ENCODE measurements at regions not wholly inside any gene's neighbourhood (a gene's known extent, or its start where the extent isn't known, plus 50 kb on each side); places are given as distances from the start of the nearest gene placed in this dataset.

DNA sequence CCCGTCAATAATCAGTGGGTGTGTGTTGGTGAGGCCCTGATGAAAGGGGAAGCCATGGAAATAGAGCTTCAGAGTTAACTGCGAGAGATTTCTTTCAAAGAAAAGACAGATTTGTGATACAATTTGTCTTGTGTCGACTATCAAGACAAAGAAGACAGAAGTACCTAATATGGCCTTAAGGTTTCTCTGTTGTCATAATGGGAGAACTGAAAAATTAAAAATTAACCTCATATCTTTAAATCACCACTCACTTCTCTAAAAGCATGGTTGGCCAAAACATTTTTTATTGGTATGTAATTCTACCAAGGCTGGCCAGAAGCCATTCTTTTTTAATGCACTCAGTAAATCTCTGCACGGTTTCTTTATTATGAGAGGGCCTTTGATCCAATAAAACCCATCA, 282.9 kb upstream of the WWC1 start:
- TF ChIP-seq ARNTL (CRISPR knock-in tag; IDR thresholded peaks at IDR 0.05; ENCODE audit: borderline replicate concordance, low read depth) (no peak), TOX (CRISPR knock-in tag; IDR thresholded peaks at IDR 0.05; ENCODE audit: borderline replicate concordance) (no peak), ZFP3 (CRISPR knock-in tag; IDR thresholded peaks at IDR 0.05) (no peak)

Measured in SK-N-SH treated with all-trans-retinoic acid at 6 μM for 48 hours (cell line).